ENCODE measurements at regions not wholly inside any gene's neighbourhood (a gene's known extent, or its start where the extent isn't known, plus 50 kb on each side); places are given as distances from the start of the nearest gene placed in this dataset.

- no peak for FAIRE-seq
- no peak for TF ChIP-seq CTCF (IDR thresholded peaks at IDR 0.05; ENCODE audit: insufficient read depth, missing control alignments)
- DNase-seq (ENCODE audit: insufficient read length, low spot score), result no peak
Observed at GRCh38 chr9:87447547-87448432, 49.9 kb upstream of the DAPK1 start.
